Liver (tissue), 8 donors: ENCODE measurements at regions not wholly inside any gene's neighbourhood (a gene's known extent, or its start where the extent isn't known, plus 50 kb on each side); places are given as distances from the start of the nearest gene placed in this dataset.

Experiments
- DNase-seq: peaks from one replicate; pipeline ENCODE4 v3.0.0-alpha.2; 2017; ENCODE audit warnings: low spot score
- H3K27ac ChIP-seq, 2 donors: one replicate each; pipeline ENCODE4 v1.7.0; 2013; ENCODE audit warnings: inconsistent platforms in 2 of 2, low read length in 2 of 2, control low read depth in 1 of 2, low read depth in 1 of 2, mild to moderate bottlenecking in 1 of 2
- H3K27me3 ChIP-seq, 4 donors: one replicate each; pipeline versions ENCODE4 v1.6.1 to v1.7.0; 2013; ENCODE audit warnings: low read length in 3 of 4, inconsistent platforms in 1 of 4, mild to moderate bottlenecking in 1 of 4, moderate library complexity in 1 of 4; ENCODE audit not compliant: control insufficient read depth in 4 of 4, insufficient read depth in 4 of 4
- H3K36me3 ChIP-seq, 4 donors: one replicate each; pipeline versions ENCODE4 v1.6.1 to v1.7.0; 2013; ENCODE audit warnings: low read length in 3 of 4, mild to moderate bottlenecking in 3 of 4, low read depth in 1 of 4, moderate library complexity in 1 of 4; ENCODE audit not compliant: control insufficient read depth in 4 of 4, insufficient read depth in 3 of 4
- H3K4me1 ChIP-seq, 4 donors: one replicate each; pipeline versions ENCODE4 v1.6.1 to v1.7.0; 2013; ENCODE audit warnings: low read length in 3 of 4, mild to moderate bottlenecking in 3 of 4, moderate library complexity in 1 of 4; ENCODE audit not compliant: control insufficient read depth in 4 of 4, insufficient read depth in 4 of 4
- H3K4me3 ChIP-seq, 3 donors: one replicate each; pipeline versions ENCODE4 v1.6.1 to v1.7.0; 2013; ENCODE audit warnings: low read length in 3 of 3, control low read depth in 1 of 3, low read depth in 1 of 3, mild to moderate bottlenecking in 1 of 3
- H3K9ac ChIP-seq, 2 donors: one replicate each; pipeline ENCODE4 v1.7.0; 2013; ENCODE audit warnings: low read length in 2 of 2, mild to moderate bottlenecking in 2 of 2, moderate library complexity in 2 of 2, control low read depth in 1 of 2, low read depth in 1 of 2
- H3K9me3 ChIP-seq, 4 donors: one replicate each; pipeline versions ENCODE4 v1.6.1 to v1.7.0; 2013; ENCODE audit warnings: low read length in 3 of 4; ENCODE audit not compliant: control insufficient read depth in 4 of 4
- ATF3 ChIP-seq: IDR thresholded peaks from 2 replicates; pipeline ENCODE4 v1.6.1; 2016; ENCODE audit warnings: antibody characterized with exemption
- CTCF ChIP-seq: fragments of 150-350 bp; IDR thresholded peaks from 2 replicates; pipeline ENCODE4 v1.5.1; 2017; ENCODE audit warnings: improper control_type of control experiment, low read depth, low read length; ENCODE audit not compliant: missing input control
- EGR1 ChIP-seq, 2 donors: IDR thresholded peaks; 2 replicates each; pipeline ENCODE4 v1.6.1; 2016 to 2018; ENCODE audit warnings: antibody characterized with exemption in 2 of 2, low read depth in 2 of 2
- FOXA1 ChIP-seq: IDR thresholded peaks from 2 replicates; pipeline ENCODE4 v1.6.1; 2016; ENCODE audit warnings: antibody characterized with exemption
- FOXA2 ChIP-seq: IDR thresholded peaks from 2 replicates; pipeline ENCODE4 v1.6.1; 2016; ENCODE audit warnings: antibody characterized with exemption
- GABPA ChIP-seq, 2 donors: IDR thresholded peaks in 1 of 2; conservative IDR thresholded peaks in 1 of 2; 2 replicates each; pipeline ENCODE4 v1.6.1; 2016; ENCODE audit warnings: antibody characterized with exemption in 2 of 2, mild to moderate bottlenecking in 1 of 2, moderate library complexity in 1 of 2
- HNF4A ChIP-seq, 2 donors: conservative IDR thresholded peaks; 2 replicates each; pipeline ENCODE4 v1.6.1; 2016; ENCODE audit warnings: antibody characterized with exemption in 2 of 2, mild to moderate bottlenecking in 2 of 2
- HNF4G ChIP-seq: IDR thresholded peaks from 2 replicates; pipeline ENCODE4 v1.6.1; 2016; ENCODE audit warnings: antibody characterized with exemption
- JUND ChIP-seq, 2 donors: IDR thresholded peaks; 2 replicates each; pipeline ENCODE4 v1.6.1; 2016; ENCODE audit warnings: antibody characterized with exemption in 2 of 2
- MAX ChIP-seq: IDR thresholded peaks from 2 replicates; pipeline ENCODE4 v1.6.1; 2016; ENCODE audit warnings: antibody characterized with exemption
- NR2F2 ChIP-seq: IDR thresholded peaks from 2 replicates; pipeline ENCODE4 v1.6.1; 2016; ENCODE audit warnings: antibody characterized with exemption
- RAD21 ChIP-seq, 2 donors: IDR thresholded peaks; 2 replicates each; pipeline ENCODE4 v1.6.1; 2016; ENCODE audit warnings: antibody characterized with exemption in 2 of 2, mild to moderate bottlenecking in 2 of 2
- REST ChIP-seq: IDR thresholded peaks from 2 replicates; pipeline ENCODE4 v1.6.1; 2016; ENCODE audit warnings: antibody characterized with exemption, mild to moderate bottlenecking
- RXRA ChIP-seq, 2 donors: IDR thresholded peaks; 2 replicates each; pipeline ENCODE4 v1.6.1; 2017 to 2018; ENCODE audit warnings: antibody characterized with exemption in 2 of 2, mild to moderate bottlenecking in 1 of 2
- SP1 ChIP-seq: IDR thresholded peaks from 2 replicates; pipeline ENCODE4 v1.6.1; 2018; ENCODE audit warnings: antibody characterized with exemption, mild to moderate bottlenecking
- TAF1 ChIP-seq: conservative IDR thresholded peaks from 2 replicates; pipeline ENCODE4 v1.6.1; 2016; ENCODE audit warnings: antibody characterized with exemption, mild to moderate bottlenecking
- YY1 ChIP-seq: IDR thresholded peaks from 2 replicates; pipeline ENCODE4 v1.6.1; 2016; ENCODE audit warnings: antibody characterized with exemption, mild to moderate bottlenecking
- ZBTB33 ChIP-seq: IDR thresholded peaks from 2 replicates; pipeline ENCODE4 v1.6.1; 2016; ENCODE audit warnings: antibody characterized with exemption
- WGBS: extraction: QIAGEN DNeasy Blood & Tissue Kit; methylation state at CpG from one replicate; pipeline ENCODE4 v1.1.7; 2013; 5-methylcytosine and 5-hydroxymethylcytosine counted together
- donor health status: healthy.
- donor health status: healthy.
- donor health status: healthy.
- donor health status: healthy.
- donor health status: healthy.

- Histone ChIP-seq H3K4me1 (no peaks in the 10 kb centered on the region), H3K9ac (no peak overlapping the region), H3K36me3 (no peaks in the 10 kb centered on the region), H3K27ac (no peak overlapping the region), H3K4me3 (no peak overlapping the region), H3K27me3 (no peaks in the 10 kb centered on the region), H3K9me3 (no peaks in the 10 kb centered on the region)
- WGBS = 64% methylated on average over 1 of the region's 1 CpG
- TF ChIP-seq EGR1 (IDR thresholded peaks at IDR 0.05; ENCODE audit: low read depth in 2 of 2) = no peak
- TF ChIP-seq GABPA (IDR thresholded peaks at IDR 0.05 in 1 of 2, conservative IDR thresholded peaks at IDR 0.05 in 1 of 2) = no peak
- TF ChIP-seq RAD21 (IDR thresholded peaks at IDR 0.05) = no peak
- TF ChIP-seq JUND (IDR thresholded peaks at IDR 0.05) = no peak
- TF ChIP-seq HNF4G = no peak
- TF ChIP-seq MAX = no peak
- TF ChIP-seq CTCF = no peak
- TF ChIP-seq RXRA (IDR thresholded peaks at IDR 0.05) = no peak
- no peak for TF ChIP-seq NR2F2
- TF ChIP-seq FOXA2 = no peak
- no peak for TF ChIP-seq YY1
- no peak for TF ChIP-seq SP1
- no peak for TF ChIP-seq ZBTB33
- no peak for TF ChIP-seq ATF3
- no peak for TF ChIP-seq FOXA1
- TF ChIP-seq TAF1 = no peak
- TF ChIP-seq HNF4A (conservative IDR thresholded peaks at IDR 0.05) = no peak
- TF ChIP-seq REST = no peak
- no peak for DNase-seq
These were observed 101.5 kb upstream of the GALNT5 start for GRCh38 chr2:157155992-157156391.

GRCh38 chr2:157158111-157158510, 99.4 kb upstream of the GALNT5 start:
- WGBS = 59% methylated on average over 1 of the region's 1 CpG
- no peak overlapping the region for H3K27ac ChIP-seq
- no peak for TF ChIP-seq JUND (IDR thresholded peaks at IDR 0.05)
- no peak for TF ChIP-seq ZBTB33
- no peak for TF ChIP-seq REST
- no peak for TF ChIP-seq CTCF

More at GRCh38 chr2:157158111-157158510, 99.4 kb upstream of the GALNT5 start:
- H3K27me3 ChIP-seq = no peaks in the 10 kb centered on the region
- H3K4me3 ChIP-seq = no peak overlapping the region
- H3K9me3 ChIP-seq = no peaks in the 10 kb centered on the region
- no peak for DNase-seq
- H3K36me3 ChIP-seq = no peaks in the 10 kb centered on the region
- H3K4me1 ChIP-seq = no peaks in the 10 kb centered on the region
- no peak overlapping the region for H3K9ac ChIP-seq
